HUDEP-2 (cell line): ENCODE measurements at regions not wholly inside any gene's neighbourhood (a gene's known extent, or its start where the extent isn't known, plus 50 kb on each side); places are given as distances from the start of the nearest gene placed in this dataset.
"Not testable (repeated sequence)": the region's sequence is repeated elsewhere in the genome, so short reads cannot be mapped to it uniquely, and the experiment has no call there.

ENCODE experiments used
- DNase-seq, 76 experiments: peaks; one replicate each; lab custom pipeline; 2025; ENCODE audit not compliant: unreplicated experiment in 76 of 76; lab: John Stamatoyannopoulos, UW

GRCh38 chr3:6714962-6715361 is 146.0 kb upstream of the GRM7 start:
- no peak for DNase-seq

- DNase-seq = no peak
Observed at GRCh38 chr3:6716420-6716819, 144.5 kb upstream of the GRM7 start.

- no peak for DNase-seq
Observed at GRCh38 chr3:6717026-6717943, 143.6 kb upstream of the GRM7 start.

- no peak for DNase-seq
Observed at GRCh38 chr3:6719999-6720398, 140.9 kb upstream of the GRM7 start.

- no peak for DNase-seq
Observed at GRCh38 chr3:6721491-6721890, 139.4 kb upstream of the GRM7 start.

- DNase-seq = no peak
Observed at GRCh38 chr3:6723205-6723604, 137.7 kb upstream of the GRM7 start.

- DNase-seq = no peak
Observed at GRCh38 chr3:6726811-6727210, 134.1 kb upstream of the GRM7 start.

- no peak for DNase-seq
Observed at GRCh38 chr3:6732807-6733206, 128.1 kb upstream of the GRM7 start.

- no peak for DNase-seq
Observed at GRCh38 chr3:6733699-6734394, 127.1 kb upstream of the GRM7 start.

GRCh38 chr3:6734395-6734746 is 126.5 kb upstream of the GRM7 start:
- DNase-seq = no peak

GRCh38 chr3:6736836-6737629 is 123.9 kb upstream of the GRM7 start:
- no peak for DNase-seq

- DNase-seq = no peak
Observed at GRCh38 chr3:6737630-6738029, 123.3 kb upstream of the GRM7 start.

GRCh38 chr3:6739288-6739687 is 121.6 kb upstream of the GRM7 start:
- no peak for DNase-seq

- DNase-seq = no peak
Observed at GRCh38 chr3:6743067-6743720, 117.7 kb upstream of the GRM7 start.

GRCh38 chr3:6746443-6746842 is 114.5 kb upstream of the GRM7 start:
- DNase-seq = no peak

- no peak for DNase-seq
Observed at GRCh38 chr3:6747017-6747416, 113.9 kb upstream of the GRM7 start.

GRCh38 chr3:6750782-6751181 is 110.1 kb upstream of the GRM7 start:
- no peak for DNase-seq

- DNase-seq = no peak
Observed at GRCh38 chr3:6753536-6753935, 107.4 kb upstream of the GRM7 start.

- DNase-seq = not testable (repeated sequence)
Observed at GRCh38 chr3:6769532-6770396, 91.2 kb upstream of the GRM7 start.

- no peak for DNase-seq
Observed at GRCh38 chr3:6770397-6770690, 90.6 kb upstream of the GRM7 start.
